Neural progenitor cell (in vitro differentiated cells): ENCODE measurements at regions not wholly inside any gene's neighbourhood (a gene's known extent, or its start where the extent isn't known, plus 50 kb on each side); places are given as distances from the start of the nearest gene placed in this dataset.

Experiments used
- DNase-seq: peaks from one replicate; pipeline ENCODE4 v3.0.0-alpha.2; 2016; ENCODE audit warnings: low spot score
- H2AFZ ChIP-seq: fragments of 200-600 bp; sonication (generic); replicated peaks from 2 replicates; pipeline ENCODE4 v1.6.1; 2016; ENCODE audit warnings: antibody characterized with exemption
- H3F3A ChIP-seq: fragments of 200-600 bp; sonication (generic); 2 replicates; pipeline ENCODE4 v1.6.1; 2016; ENCODE audit warnings: antibody characterized with exemption, low read depth
- H3K27ac ChIP-seq: fragments of 200-600 bp; sonication (generic); 2 replicates; pipeline ENCODE4 v1.5.1; 2016; ENCODE audit warnings: mild to moderate bottlenecking
- H3K27me3 ChIP-seq: fragments of 200-600 bp; sonication (generic); 2 replicates; pipeline ENCODE4 v1.6.1; 2016; ENCODE audit warnings: mild to moderate bottlenecking, moderate library complexity
- H3K36me3 ChIP-seq: fragments of 200-600 bp; sonication (generic); 2 replicates; pipeline ENCODE4 v1.5.1; 2016
- H3K4me1 ChIP-seq: fragments of 200-600 bp; sonication (generic); 2 replicates; pipeline ENCODE4 v1.6.1; 2016; ENCODE audit warnings: mixed run types
- H3K4me2 ChIP-seq: fragments of 200-600 bp; sonication (generic); 2 replicates; pipeline ENCODE4 v1.6.1; 2016
- H3K4me3 ChIP-seq: fragments of 200-600 bp; sonication (generic); 2 replicates; pipeline ENCODE4 v1.5.1; 2016
- H3K79me2 ChIP-seq: fragments of 200-600 bp; sonication (generic); 2 replicates; pipeline ENCODE4 v1.6.1; 2016; ENCODE audit warnings: low read depth
- H3K9ac ChIP-seq: fragments of 200-600 bp; sonication (generic); 2 replicates; pipeline ENCODE4 v1.6.1; 2016
- H3K9me3 ChIP-seq: fragments of 200-600 bp; sonication (generic); 2 replicates; pipeline ENCODE4 v1.5.1; 2016; ENCODE audit warnings: low read depth
- H4K20me1 ChIP-seq: fragments of 200-600 bp; sonication (generic); 2 replicates; pipeline ENCODE4 v1.6.1; 2016; ENCODE audit warnings: low read depth
- H3K27ac Mint-ChIP-seq: 3 replicates; pipeline ENCODE4 v1.8.0; 2021; ENCODE audit warnings: mixed read lengths
- H3K27me3 Mint-ChIP-seq: 2 replicates; pipeline ENCODE4 v1.8.0; 2022; ENCODE audit warnings: low read depth, mild to moderate bottlenecking, inconsistent platforms, moderate library complexity, mixed read lengths; ENCODE audit not compliant: insufficient read depth
- H3K36me3 Mint-ChIP-seq: 3 replicates; pipeline ENCODE4 v1.8.0; 2021; ENCODE audit warnings: mixed read lengths
- H3K4me1 Mint-ChIP-seq: 3 replicates; pipeline ENCODE4 v1.8.0; 2021; ENCODE audit warnings: mixed read lengths
- H3K4me3 Mint-ChIP-seq: 3 replicates; pipeline ENCODE4 v1.8.0; 2021; ENCODE audit warnings: mild to moderate bottlenecking, moderate library complexity, mixed read lengths
- H3K9me3 Mint-ChIP-seq: 3 replicates; pipeline ENCODE4 v1.8.0; 2020; ENCODE audit warnings: mixed read lengths
- EZH2 ChIP-seq: fragments of 200-600 bp; sonication (generic); IDR thresholded peaks from 2 replicates; pipeline ENCODE4 v1.6.1; 2017; ENCODE audit warnings: antibody characterized with exemption, mild to moderate bottlenecking, moderate library complexity
- EZH2phosphoT487 ChIP-seq: fragments of 200-600 bp; sonication (generic); IDR thresholded peaks from 2 replicates; pipeline ENCODE4 v1.6.1; 2017; ENCODE audit warnings: antibody characterized with exemption
- TF ChIP-seq, protein P1 (sequence below): fragments of 200-600 bp; sonication (generic); IDR thresholded peaks from 2 replicates; pipeline ENCODE4 v1.5.1; 2017; ENCODE audit warnings: antibody characterized with exemption, mild to moderate bottlenecking

DNA sequence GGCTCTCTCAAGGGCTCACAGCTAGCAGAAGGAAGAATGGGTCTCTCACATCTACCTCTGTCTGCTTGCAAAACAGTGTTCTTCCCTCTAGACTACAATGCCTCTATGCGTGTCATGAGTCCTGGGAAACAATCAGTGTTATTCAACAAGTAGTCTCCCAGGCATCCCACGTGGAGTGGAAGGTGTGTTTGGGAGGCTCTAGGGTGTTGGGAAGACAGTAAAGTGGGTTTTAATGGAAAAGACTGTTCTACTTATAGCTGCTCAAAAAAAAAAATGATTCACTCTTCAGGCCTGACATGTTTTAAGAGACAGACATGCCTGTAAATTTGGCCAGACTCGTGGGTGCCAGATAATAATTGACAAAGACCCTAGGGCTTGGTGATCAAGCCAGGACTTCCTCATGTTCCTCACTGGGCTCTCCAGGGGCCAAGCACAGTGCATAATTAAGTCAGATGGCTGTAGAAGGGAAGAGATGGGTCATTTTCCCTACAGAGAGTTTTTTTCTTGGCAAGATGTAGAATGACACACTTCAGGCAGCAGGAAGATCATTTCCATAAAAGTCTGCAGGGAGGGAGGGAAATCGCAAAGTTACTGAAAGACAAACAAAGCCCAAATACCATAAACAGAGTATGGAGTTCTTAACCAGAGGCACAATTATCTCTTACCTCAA lies 246.4 kb downstream of the ACTL7B start:
- Histone ChIP-seq H3F3A (no peaks in the 10 kb centered on the region), H3K27me3 (no peaks in the 10 kb centered on the region), H3K36me3 (no peaks in the 10 kb centered on the region), H4K20me1 (no peaks in the 10 kb centered on the region), H2AFZ (no peak overlapping the region), H3K4me1 (no peaks in the 10 kb centered on the region), H3K4me3 (no peak overlapping the region), H3K79me2 (no peaks in the 10 kb centered on the region), H3K4me2 (no peak overlapping the region), H3K9me3 (no peaks in the 10 kb centered on the region), H3K9ac (no peak overlapping the region), H3K27ac (no peak overlapping the region)
- DNase-seq, result no peak
- no peaks in the 10 kb centered on the region for H3K9me3 Mint-ChIP-seq
- TF ChIP-seq EZH2 (no peak), EZH2phosphoT487 (no peak)
- TF ChIP-seq, protein P1, sequence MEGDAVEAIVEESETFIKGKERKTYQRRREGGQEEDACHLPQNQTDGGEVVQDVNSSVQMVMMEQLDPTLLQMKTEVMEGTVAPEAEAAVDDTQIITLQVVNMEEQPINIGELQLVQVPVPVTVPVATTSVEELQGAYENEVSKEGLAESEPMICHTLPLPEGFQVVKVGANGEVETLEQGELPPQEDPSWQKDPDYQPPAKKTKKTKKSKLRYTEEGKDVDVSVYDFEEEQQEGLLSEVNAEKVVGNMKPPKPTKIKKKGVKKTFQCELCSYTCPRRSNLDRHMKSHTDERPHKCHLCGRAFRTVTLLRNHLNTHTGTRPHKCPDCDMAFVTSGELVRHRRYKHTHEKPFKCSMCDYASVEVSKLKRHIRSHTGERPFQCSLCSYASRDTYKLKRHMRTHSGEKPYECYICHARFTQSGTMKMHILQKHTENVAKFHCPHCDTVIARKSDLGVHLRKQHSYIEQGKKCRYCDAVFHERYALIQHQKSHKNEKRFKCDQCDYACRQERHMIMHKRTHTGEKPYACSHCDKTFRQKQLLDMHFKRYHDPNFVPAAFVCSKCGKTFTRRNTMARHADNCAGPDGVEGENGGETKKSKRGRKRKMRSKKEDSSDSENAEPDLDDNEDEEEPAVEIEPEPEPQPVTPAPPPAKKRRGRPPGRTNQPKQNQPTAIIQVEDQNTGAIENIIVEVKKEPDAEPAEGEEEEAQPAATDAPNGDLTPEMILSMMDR, result no peak
- H3K4me3 Mint-ChIP-seq, result no peak overlapping the region
- peaks cover 4% of the 10 kb centered on the region for H3K27me3 Mint-ChIP-seq
- H3K36me3 Mint-ChIP-seq, result no peaks in the 10 kb centered on the region
- H3K27ac Mint-ChIP-seq, result no peak overlapping the region
- no peaks in the 10 kb centered on the region for H3K4me1 Mint-ChIP-seq

DNA sequence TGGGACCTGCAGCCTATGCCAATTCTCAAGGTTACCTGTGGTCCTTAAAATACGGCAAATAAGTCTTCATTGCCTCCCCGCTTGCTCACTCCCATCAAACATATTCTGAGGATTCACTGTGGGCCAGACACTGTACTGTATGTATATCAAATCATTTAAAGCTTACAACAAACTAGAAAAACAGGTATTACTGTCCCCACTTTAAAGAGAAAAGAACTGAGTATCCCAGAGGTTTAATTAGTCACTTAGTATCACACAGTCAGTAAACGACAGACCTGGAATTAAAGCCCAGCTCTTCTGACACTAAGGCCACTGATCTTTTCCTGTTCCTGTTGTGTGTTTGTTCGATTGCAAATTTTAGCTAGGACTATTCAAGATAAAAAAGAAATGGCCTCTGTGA lies 248.2 kb downstream of the ACTL7B start:
- Histone ChIP-seq H3K36me3 (no peaks in the 10 kb centered on the region), H2AFZ (no peak overlapping the region), H3K27me3 (no peaks in the 10 kb centered on the region), H4K20me1 (no peaks in the 10 kb centered on the region), H3K4me2 (no peak overlapping the region), H3K4me3 (no peak overlapping the region), H3K27ac (no peak overlapping the region), H3K9me3 (no peaks in the 10 kb centered on the region), H3K4me1 (no peaks in the 10 kb centered on the region), H3K79me2 (no peaks in the 10 kb centered on the region), H3F3A (no peaks in the 10 kb centered on the region), H3K9ac (no peak overlapping the region)
- Mint-ChIP-seq H3K4me3 (no peak overlapping the region), H3K27ac (no peak overlapping the region), H3K36me3 (no peaks in the 10 kb centered on the region), H3K9me3 (no peaks in the 10 kb centered on the region), H3K27me3 (peaks cover 7% of the 10 kb centered on the region), H3K4me1 (no peaks in the 10 kb centered on the region)
- DNase-seq, result no peak
- no peak for TF ChIP-seq EZH2phosphoT487
- TF ChIP-seq, protein P1, result no peak
- no peak for TF ChIP-seq EZH2

DNA sequence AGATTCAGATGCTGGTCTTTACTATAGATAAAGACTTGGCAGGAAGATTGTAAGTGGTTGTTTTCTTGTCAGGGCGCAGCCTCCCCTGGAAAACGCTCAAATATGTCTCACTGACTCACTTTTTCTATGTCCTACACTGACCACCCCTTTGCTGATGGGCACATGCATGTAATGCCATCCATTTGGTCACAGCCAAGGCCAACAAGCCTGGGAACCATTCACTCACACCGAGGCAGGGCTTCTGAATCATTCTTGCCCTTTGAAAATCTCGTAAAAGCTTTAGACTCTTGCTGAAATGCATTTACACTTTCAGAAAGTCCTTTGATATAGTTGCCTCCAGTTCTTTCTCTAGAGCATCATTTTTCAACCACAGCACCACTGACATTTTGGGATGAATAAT lies 249.4 kb downstream of the ACTL7B start:
- no peaks in the 10 kb centered on the region for H3K4me1 ChIP-seq
- H3K36me3 Mint-ChIP-seq, result no peaks in the 10 kb centered on the region
- no peak overlapping the region for H3K9ac ChIP-seq
- no peaks in the 10 kb centered on the region for H3K79me2 ChIP-seq
- H2AFZ ChIP-seq, result no peak overlapping the region
- no peak overlapping the region for H3K27ac ChIP-seq
- no peak overlapping the region for H3K4me3 Mint-ChIP-seq
- H3K4me3 ChIP-seq, result no peak overlapping the region
- H3K27ac Mint-ChIP-seq, result no peak overlapping the region
- no peaks in the 10 kb centered on the region for H3K36me3 ChIP-seq
- no peaks in the 10 kb centered on the region for H3F3A ChIP-seq
- no peaks in the 10 kb centered on the region for H3K4me1 Mint-ChIP-seq
- DNase-seq, result no peak
- no peaks in the 10 kb centered on the region for H3K27me3 ChIP-seq
- no peak for TF ChIP-seq EZH2
- no peak for TF ChIP-seq EZH2phosphoT487
- TF ChIP-seq, protein P1, result no peak
- H3K9me3 ChIP-seq, result no peaks in the 10 kb centered on the region
- H3K4me2 ChIP-seq, result no peak overlapping the region
- no peaks in the 10 kb centered on the region for H4K20me1 ChIP-seq
- H3K9me3 Mint-ChIP-seq, result no peaks in the 10 kb centered on the region
- H3K27me3 Mint-ChIP-seq, result peaks cover 9% of the 10 kb centered on the region
